HG03378 (cell line): ENCODE measurements at regions not wholly inside any gene's neighbourhood (a gene's known extent, or its start where the extent isn't known, plus 50 kb on each side); places are given as distances from the start of the nearest gene placed in this dataset.

Experiments
- ATAC-seq: cut with Tn5 transposase; IDR thresholded peaks from one replicate; pipeline ENCODE4 v1.9.1; 2021; ENCODE audit warnings: mild to moderate bottlenecking, moderate library complexity; ENCODE audit not compliant: unreplicated experiment

GRCh38 chr12:126700096-126700495 lies 1566.9 kb upstream of the TMEM132C start:
- no peak for ATAC-seq

- no peak for ATAC-seq
Observed at GRCh38 chr12:126704609-126705008, 1562.4 kb upstream of the TMEM132C start.

- ATAC-seq: no peak
Observed at GRCh38 chr12:126706300-126706699, 1560.7 kb upstream of the TMEM132C start.

GRCh38 chr12:126708492-126708896 lies 1558.5 kb upstream of the TMEM132C start:
- ATAC-seq: no peak

GRCh38 chr12:126718365-126718764 lies 1548.6 kb upstream of the TMEM132C start:
- no peak for ATAC-seq

- ATAC-seq: no peak
Observed at GRCh38 chr12:126719912-126720705, 1546.9 kb upstream of the TMEM132C start.

- ATAC-seq: no peak
Observed at GRCh38 chr12:126726481-126727217, 1540.3 kb upstream of the TMEM132C start.

GRCh38 chr12:126727218-126728075 lies 1539.5 kb upstream of the TMEM132C start:
- ATAC-seq: no peak

- no peak for ATAC-seq
Observed at GRCh38 chr12:126734296-126734695, 1532.7 kb upstream of the TMEM132C start.

GRCh38 chr12:126734710-126735109 lies 1532.3 kb upstream of the TMEM132C start:
- no peak for ATAC-seq

- ATAC-seq: no peak
Observed at GRCh38 chr12:126741536-126742240, 1525.3 kb upstream of the TMEM132C start.

- ATAC-seq: no peak
Observed at GRCh38 chr12:126742241-126742641, 1524.7 kb upstream of the TMEM132C start.

GRCh38 chr12:126747530-126748149 lies 1519.3 kb upstream of the TMEM132C start:
- ATAC-seq: no peak

GRCh38 chr12:126752021-126752420 lies 1514.9 kb upstream of the TMEM132C start:
- no peak for ATAC-seq

GRCh38 chr12:126757326-126757725 lies 1509.6 kb upstream of the TMEM132C start:
- ATAC-seq: no peak

- no peak for ATAC-seq
Observed at GRCh38 chr12:126760092-126760491, 1506.9 kb upstream of the TMEM132C start.

GRCh38 chr12:126761420-126761819 lies 1505.5 kb upstream of the TMEM132C start:
- no peak for ATAC-seq

GRCh38 chr12:126762150-126762549 lies 1504.8 kb upstream of the TMEM132C start:
- ATAC-seq: no peak

GRCh38 chr12:126763359-126763758 lies 1503.6 kb upstream of the TMEM132C start:
- no peak for ATAC-seq

- ATAC-seq: no peak
Observed at GRCh38 chr12:126767334-126767733, 1499.6 kb upstream of the TMEM132C start.
